ENCODE measurements at regions not wholly inside any gene's neighbourhood (a gene's known extent, or its start where the extent isn't known, plus 50 kb on each side); places are given as distances from the start of the nearest gene placed in this dataset.

- DNase-seq (ENCODE audit: low spot score) = no peak
Observed at GRCh38 chr11:106329273-106330018, 252.0 kb downstream of the AASDHPPT start.

- no peak for DNase-seq (ENCODE audit: low spot score)
Observed at GRCh38 chr11:106331176-106331575, 253.7 kb downstream of the AASDHPPT start.

GRCh38 chr11:106333678-106334077 lies 256.2 kb downstream of the AASDHPPT start:
- DNase-seq (ENCODE audit: low spot score) = no peak

- no peak for DNase-seq (ENCODE audit: low spot score)
Observed at GRCh38 chr11:106344394-106344793, 266.9 kb downstream of the AASDHPPT start.

- no peak for DNase-seq (ENCODE audit: low spot score)
Observed at GRCh38 chr11:106344966-106345365, 267.5 kb downstream of the AASDHPPT start.

GRCh38 chr11:106353031-106353430 lies 275.6 kb downstream of the AASDHPPT start:
- DNase-seq (ENCODE audit: low spot score) = no peak

GRCh38 chr11:106369224-106369623 lies 291.8 kb downstream of the AASDHPPT start:
- DNase-seq (ENCODE audit: low spot score) = no peak

- no peak for DNase-seq (ENCODE audit: low spot score)
Observed at GRCh38 chr11:106378513-106379179, 301.2 kb downstream of the AASDHPPT start.

GRCh38 chr11:106379265-106379664 lies 301.8 kb downstream of the AASDHPPT start:
- DNase-seq (ENCODE audit: low spot score) = no peak

GRCh38 chr11:106379712-106380111 lies 302.2 kb downstream of the AASDHPPT start:
- no peak for DNase-seq (ENCODE audit: low spot score)

GRCh38 chr11:106381895-106382294 lies 304.4 kb downstream of the AASDHPPT start:
- DNase-seq (ENCODE audit: low spot score) = no peak

- no peak for DNase-seq (ENCODE audit: low spot score)
Observed at GRCh38 chr11:106384429-106384828, 307.0 kb downstream of the AASDHPPT start.

- no peak for DNase-seq (ENCODE audit: low spot score)
Observed at GRCh38 chr11:106386519-106386918, 309.1 kb downstream of the AASDHPPT start.

GRCh38 chr11:106389101-106389500 lies 311.6 kb downstream of the AASDHPPT start:
- DNase-seq (ENCODE audit: low spot score) = no peak

GRCh38 chr11:106390078-106390477 lies 312.6 kb downstream of the AASDHPPT start:
- DNase-seq (ENCODE audit: low spot score) = no peak

- DNase-seq (ENCODE audit: low spot score) = no peak
Observed at GRCh38 chr11:106391771-106392420, 314.4 kb downstream of the AASDHPPT start.

- no peak for DNase-seq (ENCODE audit: low spot score)
Observed at GRCh38 chr11:106395716-106396349, 318.4 kb downstream of the AASDHPPT start.

- no peak for DNase-seq (ENCODE audit: low spot score)
Observed at GRCh38 chr11:106397787-106398501, 320.5 kb downstream of the AASDHPPT start.

- DNase-seq (ENCODE audit: low spot score) = no peak
Observed at GRCh38 chr11:106398502-106399075, 321.1 kb downstream of the AASDHPPT start.

- no peak for DNase-seq (ENCODE audit: low spot score)
Observed at GRCh38 chr11:106399076-106399511, 321.6 kb downstream of the AASDHPPT start.

GRCh38 chr11:106399624-106400023 lies 322.2 kb downstream of the AASDHPPT start:
- DNase-seq (ENCODE audit: low spot score) = no peak

Measured in iPS-NIHi11 (cell line).